A549 (cell line): ENCODE measurements at regions not wholly inside any gene's neighbourhood (a gene's known extent, or its start where the extent isn't known, plus 50 kb on each side); places are given as distances from the start of the nearest gene placed in this dataset.

Source experiments
- CEBPB ChIP-seq, 2 experiments: fragments of >200 bp in 1 of 2; sonication (Bioruptor Twin) in 1 of 2; formaldehyde crosslinking in 1 of 2; IDR thresholded peaks; 2 replicates each; pipeline ENCODE4 v1.6.1; 2012 to 2016
- FOSL2 ChIP-seq, 2 experiments: fragments of 450-650 bp in 1 of 2; fragments of >200 bp in 1 of 2; sonication (Bioruptor Twin) in 1 of 2; formaldehyde crosslinking; IDR thresholded peaks; 2 replicates each; pipeline versions ENCODE4 v1.5.0 to v1.6.1; 2016 to 2020; ENCODE audit warnings: mild to moderate bottlenecking in 1 of 2, moderate library complexity in 1 of 2
- KDM1A ChIP-seq: fragments of 200-600 bp; sonication (generic); IDR thresholded peaks from 2 replicates; pipeline ENCODE4 v1.6.1; 2016; ENCODE audit warnings: low read depth, mild to moderate bottlenecking
- MAFK ChIP-seq: fragments of 450-650 bp; IDR thresholded peaks from 2 replicates; pipeline ENCODE4 v1.6.1; 2014; ENCODE audit not compliant: partially characterized antibody
- POLR2A ChIP-seq: IDR thresholded peaks from 2 replicates; pipeline ENCODE4 v1.6.1; 2012; ENCODE audit warnings: mild to moderate bottlenecking, low read length
- RAD21 ChIP-seq, 2 experiments: fragments of >200 bp in 1 of 2; sonication (Bioruptor Twin) in 1 of 2; formaldehyde crosslinking in 1 of 2; IDR thresholded peaks in 1 of 2; conservative IDR thresholded peaks in 1 of 2; 2 replicates in 1 of 2; 3 replicates in 1 of 2; pipeline ENCODE4 v1.6.1; 2012 to 2018; ENCODE audit warnings: inconsistent platforms in 1 of 2
- SREBF2 ChIP-seq: fragments of 450-650 bp; IDR thresholded peaks from 2 replicates; pipeline ENCODE4 v1.6.1; 2014; ENCODE audit warnings: mild to moderate bottlenecking, moderate library complexity
- TF ChIP-seq, protein P1 (sequence below): fragments of >200 bp; sonication (Bioruptor Twin); formaldehyde crosslinking; IDR thresholded peaks from 3 replicates; pipeline ENCODE4 v1.5.1; 2016
- TF ChIP-seq, protein P2 (sequence below): fragments of 450-650 bp; IDR thresholded peaks from 2 replicates; pipeline ENCODE4 v1.6.1; 2014; ENCODE audit warnings: antibody characterized with exemption

DNA sequence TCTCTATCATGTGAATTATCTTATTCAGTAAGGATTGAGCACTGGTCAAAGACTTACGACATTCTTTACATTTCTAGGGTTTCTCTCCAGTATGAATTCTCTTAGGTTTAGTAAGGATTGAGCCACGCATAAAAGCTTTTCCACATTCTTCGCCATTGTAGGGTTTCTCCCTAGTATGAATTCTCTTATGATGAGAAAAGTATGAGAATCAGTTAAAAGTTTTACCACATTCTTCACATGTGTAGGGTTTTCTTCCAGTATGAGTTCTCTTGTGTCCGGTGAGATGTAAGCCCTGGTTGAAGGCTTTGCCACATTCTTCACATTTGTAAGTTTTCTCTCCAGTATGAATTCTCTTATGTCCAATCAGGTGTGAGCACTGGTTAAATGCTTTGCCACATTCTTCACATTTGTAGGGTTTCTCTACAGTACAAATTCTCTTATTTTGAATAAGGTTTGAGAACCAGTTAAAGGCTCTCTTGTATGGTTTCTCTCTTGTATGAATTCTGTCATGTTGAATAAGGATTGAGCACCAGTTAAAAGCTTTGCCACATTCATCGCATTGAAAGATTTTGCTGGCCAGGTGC is 445.9 kb downstream of the ZNF479 start:
- TF ChIP-seq, protein P1, sequence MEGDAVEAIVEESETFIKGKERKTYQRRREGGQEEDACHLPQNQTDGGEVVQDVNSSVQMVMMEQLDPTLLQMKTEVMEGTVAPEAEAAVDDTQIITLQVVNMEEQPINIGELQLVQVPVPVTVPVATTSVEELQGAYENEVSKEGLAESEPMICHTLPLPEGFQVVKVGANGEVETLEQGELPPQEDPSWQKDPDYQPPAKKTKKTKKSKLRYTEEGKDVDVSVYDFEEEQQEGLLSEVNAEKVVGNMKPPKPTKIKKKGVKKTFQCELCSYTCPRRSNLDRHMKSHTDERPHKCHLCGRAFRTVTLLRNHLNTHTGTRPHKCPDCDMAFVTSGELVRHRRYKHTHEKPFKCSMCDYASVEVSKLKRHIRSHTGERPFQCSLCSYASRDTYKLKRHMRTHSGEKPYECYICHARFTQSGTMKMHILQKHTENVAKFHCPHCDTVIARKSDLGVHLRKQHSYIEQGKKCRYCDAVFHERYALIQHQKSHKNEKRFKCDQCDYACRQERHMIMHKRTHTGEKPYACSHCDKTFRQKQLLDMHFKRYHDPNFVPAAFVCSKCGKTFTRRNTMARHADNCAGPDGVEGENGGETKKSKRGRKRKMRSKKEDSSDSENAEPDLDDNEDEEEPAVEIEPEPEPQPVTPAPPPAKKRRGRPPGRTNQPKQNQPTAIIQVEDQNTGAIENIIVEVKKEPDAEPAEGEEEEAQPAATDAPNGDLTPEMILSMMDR, result no peak
- TF ChIP-seq, protein P2, sequence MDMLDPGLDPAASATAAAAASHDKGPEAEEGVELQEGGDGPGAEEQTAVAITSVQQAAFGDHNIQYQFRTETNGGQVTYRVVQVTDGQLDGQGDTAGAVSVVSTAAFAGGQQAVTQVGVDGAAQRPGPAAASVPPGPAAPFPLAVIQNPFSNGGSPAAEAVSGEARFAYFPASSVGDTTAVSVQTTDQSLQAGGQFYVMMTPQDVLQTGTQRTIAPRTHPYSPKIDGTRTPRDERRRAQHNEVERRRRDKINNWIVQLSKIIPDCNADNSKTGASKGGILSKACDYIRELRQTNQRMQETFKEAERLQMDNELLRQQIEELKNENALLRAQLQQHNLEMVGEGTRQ, result no peak
- no peak for TF ChIP-seq MAFK
- no peak for TF ChIP-seq KDM1A
- no peak for TF ChIP-seq CEBPB (IDR thresholded peaks at IDR 0.05)
- TF ChIP-seq RAD21 (conservative IDR thresholded peaks at IDR 0.05 in 1 of 2, IDR thresholded peaks at IDR 0.05 in 1 of 2), result no peak
- TF ChIP-seq FOSL2 (IDR thresholded peaks at IDR 0.05), result no peak
- TF ChIP-seq FOSL2 (CRISPR knock-in tag; IDR thresholded peaks at IDR 0.05), result no peak
- no peak for TF ChIP-seq POLR2A
- TF ChIP-seq SREBF2, result no peak
